ENCODE measurements at regions not wholly inside any gene's neighbourhood (a gene's known extent, or its start where the extent isn't known, plus 50 kb on each side); places are given as distances from the start of the nearest gene placed in this dataset.

GRCh38 chr1:228818296-228818695 lies 83.0 kb downstream of the RHOU start:
- Mint-ChIP-seq H3K27ac (no peak overlapping the region), H3K36me3 (ENCODE audit: low read depth) (no peaks in the 10 kb centered on the region), H3K4me1 (ENCODE audit: low read depth) (no peaks in the 10 kb centered on the region), H3K4me3 (no peak overlapping the region), H3K27me3 (ENCODE audit: insufficient read depth) (peaks cover 3% of the 10 kb centered on the region), H3K9me3 (peaks cover 26% of the 10 kb centered on the region)
- TF ChIP-seq CTCF (IDR thresholded peaks at IDR 0.05), result no peak
- no peak for DNase-seq

GRCh38 chr1:228818928-228819630 lies 83.8 kb downstream of the RHOU start:
- H3K4me3 Mint-ChIP-seq, result no peak overlapping the region
- peaks cover 26% of the 10 kb centered on the region for H3K9me3 Mint-ChIP-seq
- H3K27ac Mint-ChIP-seq, result no peak overlapping the region
- DNase-seq, result no peak
- TF ChIP-seq CTCF (IDR thresholded peaks at IDR 0.05), result no peak
- H3K4me1 Mint-ChIP-seq (ENCODE audit: low read depth), result no peaks in the 10 kb centered on the region
- peaks cover 3% of the 10 kb centered on the region for H3K27me3 Mint-ChIP-seq (ENCODE audit: insufficient read depth)
- H3K36me3 Mint-ChIP-seq (ENCODE audit: low read depth), result no peaks in the 10 kb centered on the region

GRCh38 chr1:228821252-228821651 lies 86.0 kb downstream of the RHOU start:
- Mint-ChIP-seq H3K27ac (no peak overlapping the region), H3K9me3 (peaks cover 20% of the 10 kb centered on the region), H3K4me1 (ENCODE audit: low read depth) (no peaks in the 10 kb centered on the region), H3K27me3 (ENCODE audit: insufficient read depth) (peaks cover 3% of the 10 kb centered on the region; the same call in 1 of the 2 replicates), H3K4me3 (no peak overlapping the region), H3K36me3 (ENCODE audit: low read depth) (no peaks in the 10 kb centered on the region)
- no peak for TF ChIP-seq CTCF (IDR thresholded peaks at IDR 0.05)
- no peak for DNase-seq

GRCh38 chr1:228823200-228823599 lies 87.9 kb downstream of the RHOU start:
- Mint-ChIP-seq H3K4me3 (no peak overlapping the region), H3K36me3 (ENCODE audit: low read depth) (no peaks in the 10 kb centered on the region), H3K4me1 (ENCODE audit: low read depth) (no peaks in the 10 kb centered on the region), H3K9me3 (peaks cover 9% of the 10 kb centered on the region), H3K27ac (no peak overlapping the region), H3K27me3 (ENCODE audit: insufficient read depth) (peaks cover 2% of the 10 kb centered on the region; the same call in 1 of the 2 replicates)
- TF ChIP-seq CTCF (IDR thresholded peaks at IDR 0.05), result no peak
- no peak for DNase-seq

- Mint-ChIP-seq H3K27me3 (ENCODE audit: insufficient read depth) (peaks cover 2% of the 10 kb centered on the region; the same call in 1 of the 2 replicates), H3K9me3 (peaks cover 9% of the 10 kb centered on the region), H3K4me3 (no peak overlapping the region), H3K4me1 (ENCODE audit: low read depth) (no peaks in the 10 kb centered on the region), H3K36me3 (ENCODE audit: low read depth) (no peaks in the 10 kb centered on the region), H3K27ac (no peak overlapping the region)
- DNase-seq, result no peak
- no peak for TF ChIP-seq CTCF (IDR thresholded peaks at IDR 0.05)
Observed at GRCh38 chr1:228824366-228824765, 89.1 kb downstream of the RHOU start.

All from HFFc6 (cell line).